Frontal cortex (tissue), 3 donors: ENCODE measurements at regions not wholly inside any gene's neighbourhood (a gene's known extent, or its start where the extent isn't known, plus 50 kb on each side); places are given as distances from the start of the nearest gene placed in this dataset.
"Not testable (repeated sequence)": the region's sequence is repeated elsewhere in the genome, so short reads cannot be mapped to it uniquely, and the experiment has no call there.

Experiments
- DNase-seq, 2 donors: peaks; one replicate each; pipeline ENCODE4 v3.0.0; 2012; ENCODE audit warnings: low spot score in 2 of 2
- FAIRE-seq: peaks from 2 replicates; lab custom pipeline; 2012; peaks lifted over from hg19 to GRCh38; lab: Jason Lieb, UNC
- donor health status: control.
- donor health status: control.
- donor health status: control.

DNA sequence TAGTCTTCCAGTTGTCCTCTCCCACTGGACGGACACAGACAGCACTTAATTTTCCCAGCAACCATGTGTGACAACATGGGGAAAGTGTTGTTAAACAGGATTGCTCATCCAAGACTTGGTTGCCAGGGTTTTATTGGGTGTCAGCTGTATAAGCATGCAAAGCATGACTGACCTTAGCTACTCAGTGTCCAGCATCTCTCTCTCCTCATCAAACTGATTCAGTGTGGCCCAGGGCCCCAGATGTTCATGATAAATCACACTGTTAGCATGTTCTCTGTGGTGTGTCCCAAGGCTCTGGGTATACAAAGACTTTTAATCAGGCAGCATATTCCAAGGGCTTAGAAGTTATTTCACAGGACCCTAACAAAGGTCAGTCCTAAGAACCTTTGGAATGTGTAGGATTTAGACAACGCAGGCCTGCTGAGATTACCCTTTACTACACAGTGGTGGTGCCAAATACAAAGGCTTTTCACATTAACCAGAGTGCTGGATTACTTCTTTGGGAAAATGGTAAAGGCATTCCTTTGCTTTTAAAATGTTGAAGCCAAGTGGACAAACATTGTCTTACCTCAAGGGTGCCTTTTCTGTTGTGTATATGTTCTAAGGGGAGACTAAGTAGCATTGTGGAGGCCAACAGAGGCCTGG lies 213.3 kb downstream of the GLUD2 start:
- DNase-seq, result no peak
- FAIRE-seq, result no peak

DNA sequence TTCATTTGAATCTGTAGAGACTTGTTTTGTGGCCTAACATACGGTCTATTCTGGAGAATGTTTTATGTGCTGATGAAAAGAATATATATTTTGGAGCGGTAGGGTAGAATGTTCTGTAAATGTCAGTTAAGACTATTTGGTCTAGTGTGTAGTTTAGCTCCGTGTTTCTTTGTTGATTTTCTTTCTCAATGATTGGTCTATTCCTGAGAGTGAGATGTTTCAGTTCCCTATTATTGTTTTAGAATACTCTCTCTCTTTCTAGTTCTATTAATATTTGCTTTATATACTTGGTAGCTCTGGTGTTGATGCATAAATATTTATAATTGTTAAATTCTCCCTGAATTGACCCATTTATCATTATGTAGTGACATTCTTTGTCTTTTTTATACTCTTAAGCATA lies 236.5 kb downstream of the GLUD2 start:
- FAIRE-seq (no peak), DNase-seq (no peak)

DNA sequence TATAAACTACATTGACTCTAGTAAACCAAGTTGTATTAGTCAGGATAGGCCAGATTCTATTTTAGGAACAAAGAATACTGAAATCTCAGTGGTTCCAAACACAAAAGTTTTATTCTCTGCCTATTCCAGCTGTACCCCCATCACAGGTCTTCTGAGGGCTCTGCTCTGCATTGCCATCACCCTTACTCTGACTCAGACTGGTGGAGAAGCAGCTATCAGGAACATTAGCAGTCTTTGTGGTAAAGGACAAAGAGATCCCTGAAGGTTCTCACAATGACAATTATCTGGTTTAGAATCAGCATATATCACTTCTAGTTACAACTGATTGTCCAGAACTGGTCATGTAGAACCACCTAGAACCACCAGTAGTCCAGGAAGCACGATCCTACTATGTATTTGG lies 251.1 kb downstream of the GLUD2 start:
- FAIRE-seq, result no peak
- DNase-seq, result no peak

DNA sequence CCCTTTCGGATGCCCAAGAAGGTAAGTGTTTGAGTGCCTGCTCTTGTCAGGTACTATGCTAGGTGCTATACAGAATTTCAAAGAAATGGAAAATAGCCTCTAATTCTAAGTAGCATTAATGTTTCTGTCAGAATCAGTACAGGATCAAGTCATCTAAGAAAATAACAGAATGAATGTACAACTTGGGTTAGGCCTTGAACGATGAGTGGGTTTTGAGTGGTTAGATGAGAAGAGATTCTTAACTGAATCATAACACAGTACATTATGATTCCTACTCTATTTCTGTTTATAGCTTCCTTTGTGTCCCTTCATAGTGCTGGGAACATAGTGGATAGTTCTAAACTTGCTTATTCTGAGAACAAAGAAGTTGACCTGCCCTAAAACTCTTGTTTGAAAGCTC lies 253.9 kb downstream of the GLUD2 start:
- DNase-seq (no peak), FAIRE-seq (no peak)

DNA sequence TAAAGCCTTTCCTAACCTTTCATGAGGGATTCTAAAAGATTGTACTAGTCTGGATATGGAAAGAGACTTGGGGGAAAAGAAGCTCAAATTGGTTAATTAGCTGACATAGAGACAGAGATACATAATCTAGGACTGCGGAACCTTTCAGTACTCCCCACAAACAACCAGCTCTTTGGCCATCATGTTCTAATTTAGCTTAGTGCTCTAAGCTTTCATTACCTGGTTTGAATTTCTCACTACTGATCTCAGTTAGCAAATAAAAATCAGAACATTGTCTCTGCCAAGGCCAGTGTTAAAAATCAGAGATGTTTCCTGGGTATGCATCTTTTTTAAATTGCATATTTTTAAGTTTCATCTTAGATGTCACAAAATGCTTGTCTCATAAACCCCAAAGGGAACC lies 254.4 kb downstream of the GLUD2 start:
- FAIRE-seq, result no peak

DNA sequence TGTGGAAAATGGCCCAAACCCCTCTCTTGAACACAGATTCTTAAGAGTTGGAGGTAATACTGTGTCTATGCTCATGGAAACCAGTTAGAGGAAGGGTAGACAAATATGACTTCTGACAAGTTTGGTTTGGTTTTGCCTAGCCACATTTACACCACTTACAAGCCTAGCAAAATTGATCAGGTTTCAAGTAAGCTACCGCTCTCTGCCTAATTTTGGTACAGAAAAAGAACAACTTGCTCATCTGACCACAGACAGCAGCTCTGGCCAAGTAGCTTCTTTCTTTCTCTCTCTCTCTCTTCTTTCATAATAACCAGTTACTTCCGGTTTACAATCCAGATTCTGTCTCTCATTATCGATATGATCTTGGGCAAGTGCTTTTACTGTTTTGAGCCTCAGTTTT lies 260.0 kb downstream of the GLUD2 start:
- no peak for FAIRE-seq

More for the DNA sequence above, 254.4 kb downstream of the GLUD2 start:
- DNase-seq, result no peak

DNA sequence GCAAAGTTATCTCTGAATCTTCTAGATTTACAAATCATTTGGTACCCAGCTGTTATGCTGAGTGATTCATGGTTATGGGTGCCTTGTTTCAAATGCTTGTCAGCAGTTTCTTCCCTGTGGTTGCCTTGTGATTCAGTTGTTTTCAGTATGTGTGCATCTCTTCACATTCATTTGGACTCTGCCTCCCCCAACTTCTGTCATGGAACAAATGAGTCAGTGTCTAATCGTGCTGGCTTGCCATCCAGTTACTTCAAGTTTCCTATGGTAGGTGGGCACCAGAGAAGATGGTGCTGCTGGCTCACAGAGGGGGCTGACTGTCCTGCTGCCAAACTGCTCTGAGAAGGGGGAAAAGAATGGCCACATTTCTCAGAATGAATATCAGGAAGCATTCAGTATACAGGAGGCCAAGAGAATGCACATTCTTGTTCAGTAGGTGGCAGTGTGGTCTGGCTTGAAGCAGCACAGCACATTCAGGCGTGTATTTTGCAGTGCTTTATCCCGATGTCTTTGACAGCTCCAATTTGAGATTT lies 260.9 kb downstream of the GLUD2 start:
- peak in 1 of 2 donors; percentile 1 for DNase-seq
- FAIRE-seq, result no peak

More for the DNA sequence above, 260.0 kb downstream of the GLUD2 start:
- no peak for DNase-seq

DNA sequence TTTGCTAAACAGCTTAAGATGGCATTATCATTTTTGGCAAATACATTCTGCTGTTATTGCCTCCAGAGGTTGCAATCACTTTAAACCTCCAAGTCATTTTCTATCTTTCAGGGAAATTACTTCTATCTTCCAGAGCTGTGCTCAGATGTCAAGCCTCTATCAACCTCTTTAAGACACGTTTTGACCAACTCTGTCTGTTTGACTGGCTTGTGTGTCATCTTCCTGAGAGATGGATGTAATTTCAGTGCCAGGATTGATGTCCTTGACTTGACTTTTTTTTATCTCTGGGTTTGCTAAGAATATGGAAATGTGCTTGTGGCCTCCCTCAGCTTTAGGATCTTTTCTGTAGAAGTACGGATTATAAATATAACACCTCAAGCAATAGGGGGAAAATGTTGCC lies 263.4 kb downstream of the GLUD2 start:
- FAIRE-seq, result no peak
- no peak for DNase-seq

DNA sequence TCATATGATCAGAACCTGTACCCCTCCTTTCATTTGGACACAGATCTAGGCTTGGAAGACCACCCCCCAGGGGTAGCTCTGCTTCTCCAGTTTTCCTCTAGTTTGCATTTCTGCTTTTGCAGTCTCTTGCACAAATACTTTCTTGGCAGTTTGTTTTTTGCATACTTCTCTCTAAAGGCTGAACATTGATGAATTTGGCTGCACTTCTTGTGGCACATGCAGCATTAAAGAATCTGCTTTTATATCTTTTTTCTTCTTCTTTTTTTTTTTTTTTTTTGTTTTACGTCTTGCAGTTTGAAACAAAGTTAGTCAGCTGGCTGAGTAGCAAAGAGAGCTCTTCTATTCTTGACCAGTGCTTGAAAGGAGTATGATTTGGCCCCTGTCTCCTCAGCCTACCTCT lies 273.0 kb downstream of the GLUD2 start:
- DNase-seq, result no peak
- no peak for FAIRE-seq

DNA sequence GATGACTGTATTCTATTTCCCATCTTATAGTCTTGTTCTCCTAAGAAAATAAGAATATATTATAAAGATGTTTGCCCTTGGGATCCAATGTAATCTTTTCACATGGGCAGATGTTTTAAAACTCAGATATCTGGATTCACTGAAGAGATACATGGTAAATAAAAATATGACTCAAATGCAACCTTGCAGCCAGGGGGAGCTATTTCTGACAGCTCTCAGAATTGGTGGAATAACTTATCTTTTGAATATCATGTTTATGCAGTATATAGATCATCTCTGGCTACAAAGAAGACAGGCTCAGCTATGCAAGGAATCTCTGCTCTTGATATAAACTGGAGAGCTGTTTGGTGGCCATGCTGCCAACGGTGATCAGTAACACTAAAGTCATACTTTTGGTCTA lies 274.7 kb downstream of the GLUD2 start:
- FAIRE-seq (no peak), DNase-seq (no peak)

DNA sequence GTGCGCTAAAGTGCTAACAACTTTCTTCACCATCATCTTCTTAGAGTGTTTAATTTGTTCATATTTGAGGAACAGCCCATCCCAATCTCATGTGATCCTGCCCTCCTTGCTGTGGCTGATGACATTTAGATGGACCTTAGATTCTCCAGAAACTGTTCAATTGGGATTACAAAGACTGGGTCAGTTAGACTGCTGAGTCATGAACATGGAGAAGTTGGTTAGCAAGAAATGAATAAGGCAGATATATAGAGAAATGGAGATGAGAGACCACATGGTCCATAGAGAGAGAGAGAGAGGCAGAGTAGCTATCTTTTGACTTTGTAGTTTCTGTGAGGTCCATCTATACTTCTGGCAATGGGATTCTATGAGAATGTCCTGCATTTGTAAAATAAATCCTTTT lies 275.9 kb downstream of the GLUD2 start:
- DNase-seq (no peak), FAIRE-seq (no peak)

DNA sequence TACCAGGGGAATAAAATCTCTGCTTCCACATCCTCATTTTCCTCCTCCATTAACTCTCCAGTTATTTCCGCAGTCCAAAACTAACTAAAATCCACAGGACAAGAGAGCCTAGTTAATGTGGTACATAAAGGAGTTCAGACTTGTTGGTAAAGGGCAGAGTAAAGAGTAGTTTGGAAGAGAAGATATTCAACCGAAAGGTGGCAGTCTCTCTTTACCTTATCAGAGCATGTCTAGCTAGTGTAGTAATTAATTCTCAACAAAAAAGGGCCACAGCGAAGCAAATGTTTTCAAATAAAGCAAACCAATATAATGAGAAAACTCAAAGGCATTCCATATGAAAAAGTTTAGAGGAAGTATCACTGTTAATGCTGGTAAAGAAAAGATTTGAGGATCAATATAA lies 286.5 kb downstream of the GLUD2 start:
- FAIRE-seq, result no peak
- DNase-seq, result no peak

DNA sequence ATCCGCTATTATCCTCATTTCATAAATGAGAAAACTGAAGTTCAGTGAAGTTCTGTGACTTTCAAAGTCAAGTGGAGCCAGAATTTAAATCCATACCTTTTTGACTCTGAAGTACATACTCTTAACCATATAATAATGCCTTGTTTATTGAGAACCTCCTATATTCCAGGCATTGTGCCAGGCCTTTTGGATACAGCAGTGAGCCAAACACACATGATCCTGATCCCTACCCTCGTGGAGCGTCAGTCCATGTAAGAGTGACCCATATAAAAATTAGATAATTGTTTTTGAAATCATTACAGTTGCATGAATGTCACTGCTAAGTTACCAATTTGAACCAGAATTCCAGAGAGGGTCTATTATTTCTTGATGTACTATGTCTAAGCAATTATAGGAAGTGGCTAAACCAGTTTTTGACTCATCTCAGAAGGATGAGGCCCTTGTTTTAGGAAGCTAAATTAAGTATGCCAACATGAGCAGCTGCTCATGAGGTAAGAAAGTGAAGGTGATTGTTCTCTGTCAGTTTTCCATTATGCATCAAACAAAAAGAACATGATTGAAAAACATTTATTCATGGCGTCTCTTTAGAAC lies 289.5 kb downstream of the GLUD2 start:
- FAIRE-seq (no peak), DNase-seq (no peak)

DNA sequence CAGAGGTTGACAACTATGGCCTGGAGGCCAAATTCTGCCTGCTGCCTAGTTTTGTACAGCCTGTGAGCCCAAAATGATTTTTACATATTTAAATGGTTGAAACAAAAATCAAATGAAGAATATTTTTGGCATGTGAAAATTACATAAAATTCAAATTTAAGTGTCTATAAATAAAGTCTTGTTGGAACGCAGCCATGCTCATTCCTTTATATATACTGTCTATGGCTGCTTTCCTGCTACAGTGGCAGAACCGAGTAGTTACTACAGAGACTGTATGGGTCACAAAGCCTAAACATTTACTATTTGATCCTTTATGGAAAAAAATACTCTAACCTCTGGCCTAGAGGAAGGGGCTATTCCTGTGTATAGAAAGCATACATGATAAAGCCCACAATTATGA lies 290.4 kb downstream of the GLUD2 start:
- FAIRE-seq, result no peak
- no peak for DNase-seq

DNA sequence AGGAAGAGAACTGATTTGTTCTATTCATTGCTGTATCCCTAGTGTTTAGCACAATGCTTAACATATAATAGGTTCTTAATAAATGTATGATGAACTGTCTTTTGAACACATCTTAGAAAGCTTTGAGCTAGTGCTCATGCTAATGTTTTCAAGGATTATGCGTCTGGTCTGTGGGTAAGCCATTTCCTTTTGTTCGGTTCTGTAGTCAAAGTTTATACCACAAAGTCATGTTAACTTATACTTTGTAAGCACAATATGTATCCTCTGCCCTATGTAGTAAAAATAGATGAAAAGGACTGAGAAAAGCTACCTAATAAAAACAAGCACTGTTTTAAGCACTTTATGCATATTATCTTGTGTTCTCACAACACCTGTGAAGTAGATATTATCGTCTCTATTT lies 301.9 kb downstream of the GLUD2 start:
- FAIRE-seq (no peak), DNase-seq (no peak)

DNA sequence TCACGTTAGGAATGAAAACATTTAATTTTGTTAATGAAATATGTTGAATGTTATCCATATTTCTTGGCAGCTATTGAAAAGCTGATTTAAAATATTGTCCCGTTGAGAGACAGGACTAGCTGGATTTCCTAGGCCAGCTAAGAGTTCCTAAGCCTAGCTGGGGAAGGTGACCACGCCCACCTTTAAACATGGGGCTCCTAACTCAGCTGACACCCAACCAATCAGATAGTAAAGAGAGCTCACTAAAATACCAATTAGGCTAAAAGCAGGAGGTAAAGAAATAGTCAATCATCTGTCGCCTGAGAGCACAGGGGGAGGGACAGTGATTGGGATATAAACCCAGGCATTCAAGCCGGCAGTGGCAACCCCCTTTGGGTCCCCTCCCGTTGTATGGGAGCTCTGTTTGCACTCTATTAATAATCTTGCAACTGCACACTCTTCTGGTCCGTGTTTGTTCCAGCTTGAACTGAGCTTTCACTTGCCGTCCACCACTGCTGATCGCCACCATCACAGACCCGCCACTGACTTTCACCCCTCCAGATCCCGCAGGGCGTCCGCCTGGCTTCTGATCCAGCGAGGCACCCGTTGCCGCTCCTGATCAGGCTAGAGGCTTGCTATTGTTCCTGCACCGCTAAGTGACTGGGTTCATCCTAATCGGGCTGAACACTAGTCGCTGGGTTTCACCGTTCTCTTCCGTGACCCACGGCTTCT lies 308.9 kb downstream of the GLUD2 start:
- FAIRE-seq (no peak), DNase-seq (no peak)

DNA sequence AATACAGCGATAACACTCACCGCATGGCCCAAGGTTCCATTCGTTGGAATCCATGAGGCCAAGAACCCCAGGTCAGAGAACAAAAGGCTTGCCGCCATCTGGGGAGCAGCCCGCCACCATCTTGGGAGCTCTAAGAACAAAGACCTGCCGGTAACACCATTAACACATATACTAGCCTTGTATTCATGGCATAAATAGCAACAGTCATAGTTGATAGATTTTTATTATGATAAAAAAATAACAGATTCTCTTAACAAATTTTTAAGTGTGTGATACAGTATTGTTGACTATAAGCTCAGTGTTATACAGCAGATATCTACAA lies 309.4 kb downstream of the GLUD2 start:
- FAIRE-seq (no peak), DNase-seq (no peak)

DNA sequence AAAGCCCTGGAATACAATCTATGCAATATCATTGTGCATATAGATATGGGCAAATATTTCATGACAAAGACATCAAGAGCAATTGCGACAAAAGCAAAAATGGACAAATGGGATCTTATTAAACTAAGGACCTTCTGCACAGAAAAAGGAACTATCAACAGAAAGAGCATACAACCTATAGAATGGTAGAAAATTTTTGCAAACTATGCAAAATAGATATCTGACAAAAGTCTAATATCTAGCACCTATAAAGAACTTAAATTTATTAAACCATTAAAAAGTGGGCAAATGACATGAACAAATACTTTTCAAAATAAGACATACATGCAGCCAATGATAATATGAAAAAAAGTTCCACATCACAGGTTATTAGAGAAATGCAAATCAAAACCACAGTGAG lies 312.9 kb downstream of the GLUD2 start:
- DNase-seq, result no peak
- no peak for FAIRE-seq

DNA sequence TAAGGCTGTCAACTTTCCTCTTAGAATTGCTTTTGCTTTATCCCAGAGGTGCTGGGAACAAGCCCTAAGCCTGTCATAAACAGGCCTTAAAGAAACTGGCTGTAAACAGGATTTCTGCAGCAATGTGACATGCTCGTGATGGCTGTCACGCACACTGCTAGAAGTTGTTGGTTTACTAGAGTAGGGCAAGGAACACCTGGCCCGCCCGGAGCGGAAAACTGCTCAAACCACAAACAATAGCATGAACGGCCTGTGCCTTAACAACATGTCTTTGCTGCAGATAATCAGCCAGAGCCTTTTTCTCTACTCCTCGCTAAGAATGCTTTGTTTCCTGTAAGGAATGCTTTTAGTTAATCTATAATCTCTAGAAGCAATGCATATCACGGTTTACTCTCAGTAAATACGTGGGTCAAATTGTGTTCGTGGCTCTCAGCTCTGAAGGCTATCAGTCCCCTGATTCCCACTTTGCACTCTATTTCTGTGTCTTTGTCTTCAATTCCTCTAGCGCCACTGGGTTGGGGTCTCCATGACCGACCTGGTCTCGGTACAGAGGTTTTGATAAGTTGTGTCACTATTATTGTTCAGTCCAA lies 318.3 kb downstream of the GLUD2 start:
- DNase-seq, result no peak

DNA sequence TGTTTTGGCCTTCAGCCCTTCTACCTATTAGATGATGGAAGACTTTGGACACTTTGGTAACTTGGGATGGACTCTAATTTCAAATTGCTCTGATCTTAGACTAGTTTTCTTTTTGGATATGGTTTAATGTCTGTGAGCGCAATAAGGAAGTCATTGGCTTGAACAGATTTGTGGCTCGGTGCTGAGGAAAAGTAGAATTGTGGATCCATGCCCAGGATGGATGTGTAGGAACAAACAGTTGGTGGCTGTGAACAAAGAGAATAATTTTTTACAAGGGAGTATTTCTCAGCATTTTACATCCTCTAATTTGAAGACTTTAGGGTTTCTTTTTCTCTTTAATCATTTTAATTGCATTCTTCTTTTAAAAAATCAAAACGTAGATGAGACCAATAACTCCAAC lies 327.1 kb downstream of the GLUD2 start:
- DNase-seq (no peak), FAIRE-seq (no peak)

More for the DNA sequence above, 318.3 kb downstream of the GLUD2 start:
- FAIRE-seq, result no peak

DNA sequence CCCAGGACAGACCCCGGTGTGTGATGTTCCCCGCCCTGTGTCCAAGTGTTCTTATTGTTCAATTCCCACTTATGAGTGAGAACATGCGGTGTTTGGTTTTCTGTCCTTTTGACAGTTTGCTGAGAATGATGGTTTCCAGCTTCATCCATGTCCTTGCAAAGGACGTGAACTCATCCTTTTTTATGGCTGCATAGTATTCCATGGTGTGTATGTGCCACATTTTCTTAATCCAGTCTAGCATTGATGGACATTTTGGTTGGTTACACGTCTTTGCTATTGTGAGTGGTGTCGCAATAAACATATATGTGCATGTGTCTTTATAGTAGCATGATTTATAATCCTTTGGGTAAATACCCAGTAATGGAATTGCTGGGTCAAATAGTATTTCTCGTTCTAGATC lies 334.5 kb downstream of the GLUD2 start:
- FAIRE-seq, DNase-seq: not testable (repeated sequence)
